OCI-LY1 (cell line): ENCODE measurements at regions not wholly inside any gene's neighbourhood (a gene's known extent, or its start where the extent isn't known, plus 50 kb on each side); places are given as distances from the start of the nearest gene placed in this dataset.

ENCODE experiments used
- H2AFZ ChIP-seq: fragments of 200-600 bp; sonication (generic), shearing (Covaris generic); 2 replicates; pipeline ENCODE4 v1.6.0; 2014; ENCODE audit warnings: antibody characterized with exemption, mild to moderate bottlenecking, low read length
- H3F3A ChIP-seq: fragments of 200-600 bp; sonication (generic), shearing (Covaris generic); 2 replicates; pipeline ENCODE4 v1.6.0; 2014; ENCODE audit warnings: mild to moderate bottlenecking, antibody characterized with exemption, low read length, moderate library complexity; ENCODE audit not compliant: insufficient read depth
- H3K27ac ChIP-seq: fragments of 200-600 bp; sonication (generic); 2 replicates; pipeline ENCODE4 v1.5.1; 2014; ENCODE audit warnings: low read length, mixed run types, mild to moderate bottlenecking, low read depth; ENCODE audit not compliant: poor library complexity, severe bottlenecking
- H3K27me3 ChIP-seq: fragments of 200-600 bp; sonication (generic); 2 replicates; pipeline ENCODE4 v1.6.0; 2014; ENCODE audit warnings: antibody characterized with exemption, mild to moderate bottlenecking, low read length, moderate library complexity; ENCODE audit not compliant: insufficient read depth
- H3K36me3 ChIP-seq: fragments of 200-600 bp; sonication (generic); 2 replicates; pipeline ENCODE4 v1.6.1; 2014; ENCODE audit warnings: mild to moderate bottlenecking, antibody characterized with exemption, low read length, moderate library complexity, mixed read lengths; ENCODE audit not compliant: insufficient read depth
- H3K4me1 ChIP-seq: fragments of 200-600 bp; sonication (generic); 2 replicates; pipeline ENCODE4 v1.5.1; 2014; ENCODE audit warnings: mild to moderate bottlenecking, low read length, moderate library complexity; ENCODE audit not compliant: insufficient read depth, severe bottlenecking
- H3K4me2 ChIP-seq: fragments of 200-600 bp; sonication (generic), shearing (Covaris generic); 2 replicates; pipeline ENCODE4 v1.6.1; 2014; ENCODE audit warnings: low read length
- H3K4me3 ChIP-seq: fragments of 200-600 bp; sonication (generic); 2 replicates; pipeline ENCODE4 v1.5.1; 2014; ENCODE audit warnings: low read length, low read depth, mild to moderate bottlenecking, mixed read lengths; ENCODE audit not compliant: poor library complexity, severe bottlenecking
- H3K79me2 ChIP-seq: fragments of 200-600 bp; shearing (Covaris generic); 2 replicates; pipeline ENCODE4 v1.6.1; 2016; ENCODE audit warnings: mixed run types, low read length, mixed read lengths; ENCODE audit not compliant: insufficient read depth
- H3K9ac ChIP-seq: fragments of 200-600 bp; sonication (generic), shearing (Covaris generic); 2 replicates; pipeline ENCODE4 v1.6.1; 2014; ENCODE audit warnings: mild to moderate bottlenecking, low read length, mixed read lengths
- H3K9me2 ChIP-seq: fragments of 200-600 bp; sonication (generic), shearing (Covaris generic); 2 replicates; pipeline ENCODE4 v1.6.1; 2014; ENCODE audit warnings: low read depth, mild to moderate bottlenecking, low read length, mixed read lengths
- H3K9me3 ChIP-seq: fragments of 200-600 bp; shearing (Covaris generic); 2 replicates; pipeline ENCODE4 v1.6.1; 2014; ENCODE audit warnings: low read length, mixed read lengths
- H4K20me1 ChIP-seq: fragments of 200-600 bp; sonication (generic), shearing (Covaris generic); 2 replicates; pipeline ENCODE4 v1.6.0; 2016; ENCODE audit warnings: mild to moderate bottlenecking, low read length; ENCODE audit not compliant: insufficient read depth
- CTCF ChIP-seq: fragments of 200-600 bp; sonication (generic), shearing (Covaris generic); IDR thresholded peaks from 2 replicates; pipeline ENCODE4 v1.5.1; 2017; ENCODE audit warnings: mild to moderate bottlenecking, antibody characterized with exemption, low read length, moderate library complexity, mixed read lengths
- EZH2 ChIP-seq: fragments of 200-600 bp; sonication (generic), shearing (Covaris generic); IDR thresholded peaks from 2 replicates; pipeline ENCODE4 v1.8.0; 2017; ENCODE audit warnings: borderline replicate concordance, mixed run types, mild to moderate bottlenecking, antibody characterized with exemption, low read length, moderate library complexity, mixed read lengths

GRCh38 chr2:57782587-57782986, 264.0 kb upstream of the VRK2 start:
- H3K36me3 ChIP-seq, result no peaks in the 10 kb centered on the region
- H3F3A ChIP-seq, result no peaks in the 10 kb centered on the region
- H3K9ac ChIP-seq, result no peak overlapping the region
- no peaks in the 10 kb centered on the region for H3K79me2 ChIP-seq
- H3K4me2 ChIP-seq, result no peak overlapping the region
- H3K9me2 ChIP-seq, result no peaks in the 10 kb centered on the region
- no peak overlapping the region for H3K4me3 ChIP-seq
- no peak overlapping the region for H2AFZ ChIP-seq
- H3K27ac ChIP-seq, result no peak overlapping the region
- H3K9me3 ChIP-seq, result no peaks in the 10 kb centered on the region
- H4K20me1 ChIP-seq, result no peaks in the 10 kb centered on the region
- H3K27me3 ChIP-seq, result no peaks in the 10 kb centered on the region
- H3K4me1 ChIP-seq, result no peaks in the 10 kb centered on the region
- no peak for TF ChIP-seq CTCF
- TF ChIP-seq EZH2, result no peak

- H2AFZ ChIP-seq, result no peak overlapping the region
- no peaks in the 10 kb centered on the region for H3K9me2 ChIP-seq
- H3K27me3 ChIP-seq, result no peaks in the 10 kb centered on the region
- H3K9me3 ChIP-seq, result no peaks in the 10 kb centered on the region
- no peaks in the 10 kb centered on the region for H3K36me3 ChIP-seq
- H3K4me1 ChIP-seq, result no peaks in the 10 kb centered on the region
- no peak overlapping the region for H3K9ac ChIP-seq
- no peaks in the 10 kb centered on the region for H4K20me1 ChIP-seq
- no peak overlapping the region for H3K4me2 ChIP-seq
- no peak for TF ChIP-seq CTCF
- TF ChIP-seq EZH2, result no peak
- H3K27ac ChIP-seq, result no peak overlapping the region
- no peak overlapping the region for H3K4me3 ChIP-seq
- no peaks in the 10 kb centered on the region for H3F3A ChIP-seq
- no peaks in the 10 kb centered on the region for H3K79me2 ChIP-seq
These were observed 253.3 kb upstream of the VRK2 start for GRCh38 chr2:57793310-57793709.

- no peak overlapping the region for H3K4me2 ChIP-seq
These were observed 250.1 kb upstream of the VRK2 start for GRCh38 chr2:57796527-57796926.

More at GRCh38 chr2:57796527-57796926, 250.1 kb upstream of the VRK2 start:
- H3K4me3 ChIP-seq, result no peak overlapping the region
- no peaks in the 10 kb centered on the region for H3K27me3 ChIP-seq
- no peaks in the 10 kb centered on the region for H3K9me2 ChIP-seq
- H4K20me1 ChIP-seq, result no peaks in the 10 kb centered on the region
- no peak overlapping the region for H2AFZ ChIP-seq
- no peaks in the 10 kb centered on the region for H3K79me2 ChIP-seq
- H3K27ac ChIP-seq, result no peak overlapping the region
- TF ChIP-seq CTCF (no peak), EZH2 (no peak)
- H3K4me1 ChIP-seq, result no peaks in the 10 kb centered on the region
- no peaks in the 10 kb centered on the region for H3K9me3 ChIP-seq
- no peaks in the 10 kb centered on the region for H3K36me3 ChIP-seq
- H3F3A ChIP-seq, result no peaks in the 10 kb centered on the region
- H3K9ac ChIP-seq, result no peak overlapping the region
